Brain microvascular endothelial cell (primary cell): ENCODE measurements at regions not wholly inside any gene's neighbourhood (a gene's known extent, or its start where the extent isn't known, plus 50 kb on each side); places are given as distances from the start of the nearest gene placed in this dataset.

Source experiments
- DNase-seq: peaks from one replicate; pipeline ENCODE4 v3.0.0-alpha.2; 2020
- H3K27ac ChIP-seq: fragments of 250-450 bp; sonication (Bioruptor Pico); 2 replicates; pipeline ENCODE4 v1.5.1; 2020; ENCODE audit warnings: mild to moderate bottlenecking, moderate library complexity
- H3K27me3 ChIP-seq: fragments of 250-450 bp; sonication (Bioruptor Pico); replicated peaks from 2 replicates; pipeline ENCODE4 v1.5.1; 2020; ENCODE audit warnings: mild to moderate bottlenecking
- H3K36me3 ChIP-seq: fragments of 250-450 bp; sonication (Bioruptor Pico); replicated peaks from 2 replicates; pipeline ENCODE4 v1.5.1; 2020; ENCODE audit warnings: mild to moderate bottlenecking
- H3K4me3 ChIP-seq: 2 replicates; pipeline ENCODE4 v1.5.1; 2011; ENCODE audit warnings: low read depth, mild to moderate bottlenecking, control low read depth, low read length, moderate library complexity
- in situ Hi-C: cut with HindIII; loops from 2 replicates; pipeline ENCODE4 v1.10.0; 2017; ENCODE audit warnings: low sequenced_read_pairs, low pct_ligation_motif_present
- TF ChIP-seq, protein P1 (sequence below): IDR thresholded peaks from 2 replicates; pipeline ENCODE4 v1.5.1; 2011; ENCODE audit warnings: low read depth, mild to moderate bottlenecking, moderate library complexity, low read length, control low read depth, inconsistent platforms; ENCODE audit errors: missing control alignments

- TF ChIP-seq, protein P1, sequence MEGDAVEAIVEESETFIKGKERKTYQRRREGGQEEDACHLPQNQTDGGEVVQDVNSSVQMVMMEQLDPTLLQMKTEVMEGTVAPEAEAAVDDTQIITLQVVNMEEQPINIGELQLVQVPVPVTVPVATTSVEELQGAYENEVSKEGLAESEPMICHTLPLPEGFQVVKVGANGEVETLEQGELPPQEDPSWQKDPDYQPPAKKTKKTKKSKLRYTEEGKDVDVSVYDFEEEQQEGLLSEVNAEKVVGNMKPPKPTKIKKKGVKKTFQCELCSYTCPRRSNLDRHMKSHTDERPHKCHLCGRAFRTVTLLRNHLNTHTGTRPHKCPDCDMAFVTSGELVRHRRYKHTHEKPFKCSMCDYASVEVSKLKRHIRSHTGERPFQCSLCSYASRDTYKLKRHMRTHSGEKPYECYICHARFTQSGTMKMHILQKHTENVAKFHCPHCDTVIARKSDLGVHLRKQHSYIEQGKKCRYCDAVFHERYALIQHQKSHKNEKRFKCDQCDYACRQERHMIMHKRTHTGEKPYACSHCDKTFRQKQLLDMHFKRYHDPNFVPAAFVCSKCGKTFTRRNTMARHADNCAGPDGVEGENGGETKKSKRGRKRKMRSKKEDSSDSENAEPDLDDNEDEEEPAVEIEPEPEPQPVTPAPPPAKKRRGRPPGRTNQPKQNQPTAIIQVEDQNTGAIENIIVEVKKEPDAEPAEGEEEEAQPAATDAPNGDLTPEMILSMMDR = no peak
- no peak for DNase-seq
- Histone ChIP-seq H3K4me3 (no peak overlapping the region), H3K27me3 (no peaks in the 10 kb centered on the region), H3K36me3 (no peaks in the 10 kb centered on the region), H3K27ac (no peak overlapping the region)
- in situ Hi-C loops = no loop called here
Measured at GRCh38 chr4:14874990-14875389, 127.3 kb upstream of the CPEB2 start.

DNA sequence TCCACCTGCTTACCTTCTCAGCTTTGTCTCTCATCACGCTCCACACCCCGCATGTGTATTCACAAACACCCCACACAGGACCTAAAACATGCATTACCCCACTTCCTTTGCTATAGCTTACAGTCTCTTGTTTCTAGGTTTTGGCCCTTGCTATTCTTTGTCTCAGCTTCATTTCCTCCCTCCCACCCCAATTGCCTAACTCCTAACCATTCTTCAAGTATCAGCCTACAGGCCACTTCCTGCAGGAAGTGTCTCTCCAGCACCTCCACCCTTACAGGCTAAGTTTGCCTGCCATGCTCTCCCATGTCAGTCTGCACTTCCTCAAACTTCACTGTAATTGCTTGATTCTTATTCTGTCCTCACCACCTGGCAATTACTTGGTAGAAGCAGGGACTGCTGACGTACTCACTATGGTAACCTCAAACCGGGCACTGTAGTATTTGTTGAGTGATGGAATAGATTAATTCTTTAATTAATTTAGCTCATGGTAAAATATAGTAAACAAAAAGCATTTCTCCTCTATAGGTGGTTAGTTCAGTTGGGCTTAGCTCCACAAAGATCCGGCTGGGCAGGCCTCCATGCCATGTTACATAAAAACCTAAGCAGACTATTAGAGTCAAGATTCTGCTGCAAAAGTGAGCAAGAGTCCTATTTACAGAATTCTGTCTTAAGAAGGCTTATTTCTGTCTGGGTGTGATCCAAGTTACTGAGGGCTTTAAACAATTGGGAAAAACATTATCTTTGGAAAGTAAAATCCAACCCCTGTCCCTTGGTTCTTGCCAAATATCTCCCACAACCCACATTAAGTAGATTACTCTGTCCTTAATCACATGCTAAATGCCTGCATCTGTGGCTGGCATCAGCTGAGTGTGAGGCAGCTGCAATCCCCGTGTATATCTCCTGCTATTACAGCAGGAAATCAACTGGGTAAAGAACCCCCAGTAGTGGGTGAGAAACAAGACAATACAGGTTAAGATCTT is 124.7 kb upstream of the CPEB2 start:
- in situ Hi-C loops = no loop called here
- Histone ChIP-seq H3K27me3 (no peaks in the 10 kb centered on the region), H3K4me3 (no peak overlapping the region), H3K36me3 (no peaks in the 10 kb centered on the region), H3K27ac (no peak overlapping the region)
- TF ChIP-seq, protein P1 = no peak
- no peak for DNase-seq

GRCh38 chr4:14878681-14879080 is 123.6 kb upstream of the CPEB2 start:
- H3K27ac ChIP-seq = no peak overlapping the region

GRCh38 chr4:14879683-14880082 is 122.6 kb upstream of the CPEB2 start:
- Histone ChIP-seq H3K4me3 (no peak overlapping the region), H3K27ac (no peak overlapping the region), H3K27me3 (no peaks in the 10 kb centered on the region), H3K36me3 (no peaks in the 10 kb centered on the region)
- in situ Hi-C loops = no loop called here
- TF ChIP-seq, protein P1 = no peak
- DNase-seq = no peak

More at GRCh38 chr4:14878681-14879080, 123.6 kb upstream of the CPEB2 start:
- Histone ChIP-seq H3K27me3 (no peaks in the 10 kb centered on the region), H3K4me3 (no peak overlapping the region), H3K36me3 (no peaks in the 10 kb centered on the region)
- TF ChIP-seq, protein P1 = no peak
- in situ Hi-C loops = no loop called here
- no peak for DNase-seq

- no peak for DNase-seq
- TF ChIP-seq, protein P1 = no peak
- in situ Hi-C loops = no loop called here
- no peak overlapping the region for H3K4me3 ChIP-seq
- H3K27me3 ChIP-seq = no peaks in the 10 kb centered on the region
- H3K36me3 ChIP-seq = no peaks in the 10 kb centered on the region
- no peak overlapping the region for H3K27ac ChIP-seq
Measured at GRCh38 chr4:14880805-14881204, 121.5 kb upstream of the CPEB2 start.
